ENCODE measurements at regions not wholly inside any gene's neighbourhood (a gene's known extent, or its start where the extent isn't known, plus 50 kb on each side); places are given as distances from the start of the nearest gene placed in this dataset.
A peak's percentile ranks its signal among the peaks of the same experiment; 100 is the strongest.

- intact Hi-C loops (cut with DNase I): no loop called here
- Histone ChIP-seq H3K4me3 (no peak overlapping the region), H3K27ac (no peak overlapping the region), H3K27me3 (no peaks in the 10 kb centered on the region), H3K36me3 (no peaks in the 10 kb centered on the region), H3K9me3 (no peaks in the 10 kb centered on the region), H3K4me1 (no peaks in the 10 kb centered on the region)
- no peak for DNase-seq
- TF ChIP-seq, protein P1, sequence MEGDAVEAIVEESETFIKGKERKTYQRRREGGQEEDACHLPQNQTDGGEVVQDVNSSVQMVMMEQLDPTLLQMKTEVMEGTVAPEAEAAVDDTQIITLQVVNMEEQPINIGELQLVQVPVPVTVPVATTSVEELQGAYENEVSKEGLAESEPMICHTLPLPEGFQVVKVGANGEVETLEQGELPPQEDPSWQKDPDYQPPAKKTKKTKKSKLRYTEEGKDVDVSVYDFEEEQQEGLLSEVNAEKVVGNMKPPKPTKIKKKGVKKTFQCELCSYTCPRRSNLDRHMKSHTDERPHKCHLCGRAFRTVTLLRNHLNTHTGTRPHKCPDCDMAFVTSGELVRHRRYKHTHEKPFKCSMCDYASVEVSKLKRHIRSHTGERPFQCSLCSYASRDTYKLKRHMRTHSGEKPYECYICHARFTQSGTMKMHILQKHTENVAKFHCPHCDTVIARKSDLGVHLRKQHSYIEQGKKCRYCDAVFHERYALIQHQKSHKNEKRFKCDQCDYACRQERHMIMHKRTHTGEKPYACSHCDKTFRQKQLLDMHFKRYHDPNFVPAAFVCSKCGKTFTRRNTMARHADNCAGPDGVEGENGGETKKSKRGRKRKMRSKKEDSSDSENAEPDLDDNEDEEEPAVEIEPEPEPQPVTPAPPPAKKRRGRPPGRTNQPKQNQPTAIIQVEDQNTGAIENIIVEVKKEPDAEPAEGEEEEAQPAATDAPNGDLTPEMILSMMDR (IDR thresholded peaks at IDR 0.05): no peak
- no peak for ATAC-seq
Observed at GRCh38 chr2:2484301-2484700, 153.2 kb upstream of the MYT1L start.

DNA sequence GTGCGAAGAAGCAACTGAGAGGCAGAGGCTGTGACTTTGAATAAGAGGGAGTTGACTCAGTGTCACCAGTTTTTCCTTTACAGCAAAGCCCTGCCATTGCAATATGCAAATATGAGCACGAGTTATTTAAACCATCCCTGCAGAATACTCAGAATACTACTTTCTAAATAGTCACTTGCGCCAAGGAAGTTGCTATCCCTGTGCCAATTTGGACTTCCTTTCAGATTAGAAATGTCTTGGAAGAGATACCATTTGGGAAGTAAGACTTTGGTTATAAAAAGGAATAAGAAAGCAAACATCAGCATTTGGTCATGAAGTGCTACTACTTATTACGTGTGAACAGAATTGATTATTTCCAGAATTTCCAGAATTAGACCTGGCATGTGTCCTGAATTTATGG lies 151.8 kb upstream of the MYT1L start:
- Histone ChIP-seq H3K4me1 (no peaks in the 10 kb centered on the region), H3K9me3 (no peaks in the 10 kb centered on the region), H3K4me3 (no peak overlapping the region), H3K36me3 (no peaks in the 10 kb centered on the region), H3K27me3 (no peaks in the 10 kb centered on the region), H3K27ac (no peak overlapping the region)
- TF ChIP-seq, protein P1 (IDR thresholded peaks at IDR 0.05): no peak
- ATAC-seq (no peak), DNase-seq (no peak)
- intact Hi-C loops (cut with DNase I): no loop called here

DNA sequence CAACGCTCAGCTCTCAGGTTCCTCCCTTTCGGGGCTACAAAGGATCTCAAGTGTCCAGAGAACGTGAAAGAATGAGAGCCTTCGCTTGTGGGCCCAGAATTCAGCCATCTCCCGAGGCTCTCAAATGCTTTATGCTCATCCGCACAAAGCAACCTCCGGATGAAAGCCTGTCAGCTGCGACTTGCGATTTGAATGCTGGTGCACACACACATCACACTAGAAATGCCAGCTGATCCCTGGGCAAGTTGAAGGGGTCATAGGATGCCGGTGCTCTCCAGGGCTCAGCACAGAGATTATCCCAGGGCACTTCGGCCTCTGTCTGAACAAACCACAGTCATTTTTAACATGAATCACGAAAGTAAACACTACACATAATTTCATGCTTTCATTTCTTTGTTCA lies 141.8 kb upstream of the MYT1L start:
- Histone ChIP-seq H3K27me3 (no peaks in the 10 kb centered on the region), H3K4me1 (no peaks in the 10 kb centered on the region), H3K27ac (no peak overlapping the region), H3K4me3 (no peak overlapping the region), H3K36me3 (no peaks in the 10 kb centered on the region), H3K9me3 (no peaks in the 10 kb centered on the region)
- ATAC-seq (no peak), DNase-seq (no peak)
- intact Hi-C loops (cut with DNase I): no loop called here
- TF ChIP-seq, protein P1 (IDR thresholded peaks at IDR 0.05): no peak

- Histone ChIP-seq H3K9me3 (no peaks in the 10 kb centered on the region), H3K36me3 (no peaks in the 10 kb centered on the region), H3K4me1 (no peaks in the 10 kb centered on the region), H3K4me3 (no peak overlapping the region), H3K27ac (no peak overlapping the region), H3K27me3 (no peaks in the 10 kb centered on the region)
- intact Hi-C loops (cut with DNase I): no loop called here
- TF ChIP-seq, protein P1 (IDR thresholded peaks at IDR 0.05): no peak
- DNase-seq: no peak
- ATAC-seq: no peak
Observed at GRCh38 chr2:2472044-2472443, 141.0 kb upstream of the MYT1L start.

DNA sequence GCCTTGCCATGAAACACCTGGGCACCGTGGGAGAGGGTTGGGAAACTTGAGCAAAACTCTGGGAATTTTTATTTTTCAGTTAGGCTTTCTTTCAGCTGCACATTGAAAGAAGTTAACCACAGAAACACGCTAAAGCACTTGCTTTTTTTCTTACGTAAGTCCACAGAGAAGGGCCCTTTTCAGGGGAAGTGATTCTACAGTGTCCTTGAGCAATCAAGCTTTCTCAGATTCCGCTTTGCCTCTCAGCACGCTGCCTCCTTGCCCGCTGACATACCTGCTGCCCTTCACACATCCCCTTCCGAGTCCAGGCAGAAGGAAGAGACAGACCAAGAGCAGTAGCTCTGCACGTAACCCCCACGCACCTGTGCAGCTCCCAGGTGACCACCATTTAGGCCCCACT lies 135.5 kb upstream of the MYT1L start:
- ATAC-seq: peak; percentile 56
- intact Hi-C loops (cut with DNase I): no loop called here
- TF ChIP-seq, protein P1 (IDR thresholded peaks at IDR 0.05): no peak

GRCh38 chr2:2464643-2465042 lies 133.6 kb upstream of the MYT1L start:
- no peaks in the 10 kb centered on the region for H3K36me3 ChIP-seq
- ATAC-seq (no peak), DNase-seq (no peak)
- no peaks in the 10 kb centered on the region for H3K4me1 ChIP-seq
- TF ChIP-seq, protein P1 (IDR thresholded peaks at IDR 0.05): no peak
- H3K4me3 ChIP-seq: no peak overlapping the region
- intact Hi-C loops (cut with DNase I): no loop called here
- H3K27me3 ChIP-seq: no peaks in the 10 kb centered on the region
- no peak overlapping the region for H3K27ac ChIP-seq
- no peaks in the 10 kb centered on the region for H3K9me3 ChIP-seq

More for the DNA sequence above, 135.5 kb upstream of the MYT1L start:
- Histone ChIP-seq H3K36me3 (no peaks in the 10 kb centered on the region), H3K9me3 (no peaks in the 10 kb centered on the region), H3K4me1 (no peaks in the 10 kb centered on the region), H3K4me3 (no peak overlapping the region), H3K27ac (no peak overlapping the region), H3K27me3 (no peaks in the 10 kb centered on the region)
- no peak for DNase-seq

Data from upper lobe of right lung (tissue), 1 donor.